Lower leg skin (tissue), 4 donors: ENCODE measurements at regions not wholly inside any gene's neighbourhood (a gene's known extent, or its start where the extent isn't known, plus 50 kb on each side); places are given as distances from the start of the nearest gene placed in this dataset.

Experiments
- DNase-seq, 2 donors: peaks; one replicate each; pipeline ENCODE4 v3.0.0-alpha.2; 2019; ENCODE audit warnings: low spot score in 2 of 2
- H3K4me3 ChIP-seq: fragments of 200-600 bp; sonication (generic); 2 replicates; pipeline ENCODE4 v1.5.1; 2017; ENCODE audit warnings: mild to moderate bottlenecking, low read depth; ENCODE audit not compliant: poor library complexity, severe bottlenecking
- CTCF ChIP-seq, 3 donors: fragments of 450-650 bp; IDR thresholded peaks; one replicate each; pipeline ENCODE4 v1.5.1; 2016; ENCODE audit warnings: antibody characterized with exemption in 3 of 3, mild to moderate bottlenecking in 3 of 3, moderate library complexity in 2 of 3
- POLR2A ChIP-seq, 2 donors: fragments of 450-650 bp; IDR thresholded peaks; one replicate each; pipeline ENCODE4 v1.6.1; 2016 to 2017; ENCODE audit warnings: antibody characterized with exemption in 2 of 2, mild to moderate bottlenecking in 1 of 2, moderate library complexity in 1 of 2
- WGBS, 2 donors: methylation state at CpG; one replicate each; pipeline ENCODE4 v1.1.5; 2018; 5-methylcytosine and 5-hydroxymethylcytosine counted together
- intact Hi-C: fragments of 100-400 bp; cut with DNase I; formaldehyde crosslinking; loops from one replicate; pipeline ENCODE4 v1.15.0; 2023; ENCODE audit warnings: low total_unique reads

- 74 to 78% methylated on average over 24 of the region's 24 CpGs for WGBS, 2 donors
- DNase-seq: peak in 1 of 2 donors; percentile 76
- intact Hi-C loops: no loop called here
These were observed 1048.4 kb downstream of the TBC1D22A start for GRCh38 chr22:47810505-47811500.

GRCh38 chr22:47808886-47809620 lies 1046.6 kb downstream of the TBC1D22A start:
- intact Hi-C loops: loop anchor here (10.0 kb wide), 1 partner anchor 134 kb away; no protein-coding TSS in a partner anchor
- DNase-seq: peak in 1 of 2 donors; percentile 25
- WGBS, 2 donors: 88 to 90% methylated on average over 8 to 10 of the region's 10 CpGs
- H3K4me3 ChIP-seq: no peak overlapping the region
- TF ChIP-seq CTCF (IDR thresholded peaks at IDR 0.05): no peak
- TF ChIP-seq POLR2A (IDR thresholded peaks at IDR 0.05): no peak

More at GRCh38 chr22:47810505-47811500, 1048.4 kb downstream of the TBC1D22A start:
- no peak for TF ChIP-seq CTCF (IDR thresholded peaks at IDR 0.05)
- no peak for TF ChIP-seq POLR2A (IDR thresholded peaks at IDR 0.05)
- no peak overlapping the region for H3K4me3 ChIP-seq

GRCh38 chr22:47808236-47808635 lies 1045.8 kb downstream of the TBC1D22A start:
- intact Hi-C loops: loop anchor here (10.0 kb wide), 1 partner anchor 133 kb away; no protein-coding TSS in a partner anchor
- H3K4me3 ChIP-seq: no peak overlapping the region
- DNase-seq: peak in 1 of 2 donors; percentile 37
- 61 to 78% methylated on average over 4 to 5 of the region's 6 CpGs for WGBS, 2 donors
- TF ChIP-seq POLR2A (IDR thresholded peaks at IDR 0.05) (no peak), CTCF (IDR thresholded peaks at IDR 0.05) (no peak)

GRCh38 chr22:47807506-47807905 lies 1045.1 kb downstream of the TBC1D22A start:
- TF ChIP-seq CTCF (IDR thresholded peaks at IDR 0.05) (no peak), POLR2A (IDR thresholded peaks at IDR 0.05) (no peak)
- intact Hi-C loops: loop anchor here (10.0 kb wide), 1 partner anchor 133 kb away; no protein-coding TSS in a partner anchor
- H3K4me3 ChIP-seq: no peak overlapping the region
- 71 to 75% methylated on average over 5 of the region's 5 CpGs for WGBS, 2 donors
- peak in 1 of 2 donors; percentile 43 for DNase-seq

- intact Hi-C loops: loop anchor here (10.0 kb wide), 1 partner anchor 132 kb away; no protein-coding TSS in a partner anchor
- WGBS, 2 donors: 86 to 87% methylated on average over 8 of the region's 8 CpGs
- H3K4me3 ChIP-seq: no peak overlapping the region
- DNase-seq: peak in 1 of 2 donors; percentile 54
- TF ChIP-seq POLR2A (IDR thresholded peaks at IDR 0.05) (no peak), CTCF (IDR thresholded peaks at IDR 0.05) (no peak)
These were observed 1044.4 kb downstream of the TBC1D22A start for GRCh38 chr22:47806894-47807293.
